C4-2B (cell line): ENCODE measurements at regions not wholly inside any gene's neighbourhood (a gene's known extent, or its start where the extent isn't known, plus 50 kb on each side); places are given as distances from the start of the nearest gene placed in this dataset.

Experiments used
- H3K27ac ChIP-seq: fragments of 450-650 bp; 2 replicates; pipeline ENCODE4 v1.5.1; 2017
- ZFX ChIP-seq: fragments of 450-650 bp; IDR thresholded peaks from 2 replicates; pipeline ENCODE4 v1.6.1; 2017
- TF ChIP-seq, protein P1 (sequence below): fragments of 450-650 bp; conservative IDR thresholded peaks from 2 replicates; pipeline ENCODE4 v1.5.1; 2017; ENCODE audit warnings: mild to moderate bottlenecking

DNA sequence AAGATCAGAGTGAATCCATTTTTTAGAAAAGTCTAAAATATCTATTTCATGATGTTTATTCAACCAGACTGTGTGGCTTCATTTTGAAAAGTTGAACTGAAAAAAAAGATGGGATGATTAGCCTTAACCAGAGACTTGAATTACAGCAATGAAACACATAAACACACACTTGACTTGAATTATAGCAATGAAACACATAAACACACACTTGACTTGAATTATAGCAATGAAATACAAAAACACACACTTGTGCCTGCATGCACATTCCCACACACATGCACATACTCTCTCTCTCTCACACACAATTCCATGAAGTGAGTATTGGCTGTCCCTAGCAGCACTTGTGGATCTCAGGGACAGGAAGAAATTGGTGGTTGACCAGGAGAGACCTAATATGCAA, 286.8 kb downstream of the USP46 start:
- no peak for TF ChIP-seq ZFX
- TF ChIP-seq, protein P1, sequence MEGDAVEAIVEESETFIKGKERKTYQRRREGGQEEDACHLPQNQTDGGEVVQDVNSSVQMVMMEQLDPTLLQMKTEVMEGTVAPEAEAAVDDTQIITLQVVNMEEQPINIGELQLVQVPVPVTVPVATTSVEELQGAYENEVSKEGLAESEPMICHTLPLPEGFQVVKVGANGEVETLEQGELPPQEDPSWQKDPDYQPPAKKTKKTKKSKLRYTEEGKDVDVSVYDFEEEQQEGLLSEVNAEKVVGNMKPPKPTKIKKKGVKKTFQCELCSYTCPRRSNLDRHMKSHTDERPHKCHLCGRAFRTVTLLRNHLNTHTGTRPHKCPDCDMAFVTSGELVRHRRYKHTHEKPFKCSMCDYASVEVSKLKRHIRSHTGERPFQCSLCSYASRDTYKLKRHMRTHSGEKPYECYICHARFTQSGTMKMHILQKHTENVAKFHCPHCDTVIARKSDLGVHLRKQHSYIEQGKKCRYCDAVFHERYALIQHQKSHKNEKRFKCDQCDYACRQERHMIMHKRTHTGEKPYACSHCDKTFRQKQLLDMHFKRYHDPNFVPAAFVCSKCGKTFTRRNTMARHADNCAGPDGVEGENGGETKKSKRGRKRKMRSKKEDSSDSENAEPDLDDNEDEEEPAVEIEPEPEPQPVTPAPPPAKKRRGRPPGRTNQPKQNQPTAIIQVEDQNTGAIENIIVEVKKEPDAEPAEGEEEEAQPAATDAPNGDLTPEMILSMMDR = no peak

DNA sequence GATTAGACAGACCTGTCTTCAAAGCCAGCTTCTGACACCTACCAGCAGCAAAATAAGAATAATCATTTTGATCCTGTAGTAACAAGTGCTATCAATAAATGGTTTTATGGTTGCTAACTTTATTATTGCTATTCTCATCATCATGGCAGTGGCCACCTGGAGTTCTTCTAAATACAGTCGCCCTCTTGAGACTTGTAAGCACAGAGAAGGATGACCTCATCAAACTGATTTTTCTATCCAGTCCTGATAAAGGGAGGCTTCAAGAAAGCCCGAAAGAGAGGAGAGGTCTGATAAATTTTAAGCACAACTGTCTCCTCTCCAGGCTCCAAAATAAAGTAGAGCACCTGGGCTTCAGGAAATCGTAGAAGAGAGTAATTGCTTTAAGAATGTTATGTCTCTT, 286.4 kb downstream of the USP46 start:
- TF ChIP-seq, protein P1 = no peak
- no peak for TF ChIP-seq ZFX
- H3K27ac ChIP-seq = no peak overlapping the region

More for the DNA sequence above, 286.8 kb downstream of the USP46 start:
- no peak overlapping the region for H3K27ac ChIP-seq

DNA sequence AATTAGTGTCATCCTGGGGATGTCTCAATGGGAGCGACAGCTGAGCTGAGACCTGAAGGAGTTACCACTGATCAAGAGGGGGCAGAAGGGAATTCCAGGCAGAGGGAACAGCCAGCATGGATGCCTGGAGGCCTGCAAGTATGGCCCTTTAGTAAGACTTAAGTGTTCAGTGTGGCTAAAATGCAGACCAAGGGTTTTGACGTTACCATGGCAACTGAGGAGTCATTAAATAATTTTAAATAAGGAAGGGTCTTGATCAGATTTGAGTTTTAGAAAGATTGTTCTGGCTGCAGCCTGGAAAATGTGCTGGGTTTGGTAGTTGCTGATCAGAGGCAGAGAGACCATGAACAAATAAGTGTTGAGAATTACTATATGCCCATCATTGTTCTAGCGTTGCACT, 285.5 kb downstream of the USP46 start:
- TF ChIP-seq, protein P1 = no peak
- TF ChIP-seq ZFX = no peak
- H3K27ac ChIP-seq = no peak overlapping the region

DNA sequence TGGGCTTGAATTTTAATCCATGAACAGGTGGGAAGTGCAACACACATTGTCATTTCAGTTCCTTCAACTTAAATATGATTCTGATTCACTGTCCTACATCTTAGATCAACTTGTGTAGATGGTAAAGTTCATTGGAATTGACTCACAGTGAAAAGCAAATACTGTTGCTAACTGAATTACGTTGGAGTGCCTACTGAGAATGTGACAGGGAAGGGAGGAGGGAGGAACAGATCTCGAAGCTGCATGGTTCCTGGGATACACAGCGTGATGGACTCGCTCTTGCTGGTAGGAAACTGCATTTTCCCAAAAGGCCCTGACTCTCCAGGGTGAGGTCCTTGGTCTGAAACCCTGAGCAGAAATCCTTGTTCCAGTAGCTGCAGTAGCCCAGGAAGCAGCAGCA, 284.2 kb downstream of the USP46 start:
- TF ChIP-seq ZFX = no peak
- no peak overlapping the region for H3K27ac ChIP-seq

DNA sequence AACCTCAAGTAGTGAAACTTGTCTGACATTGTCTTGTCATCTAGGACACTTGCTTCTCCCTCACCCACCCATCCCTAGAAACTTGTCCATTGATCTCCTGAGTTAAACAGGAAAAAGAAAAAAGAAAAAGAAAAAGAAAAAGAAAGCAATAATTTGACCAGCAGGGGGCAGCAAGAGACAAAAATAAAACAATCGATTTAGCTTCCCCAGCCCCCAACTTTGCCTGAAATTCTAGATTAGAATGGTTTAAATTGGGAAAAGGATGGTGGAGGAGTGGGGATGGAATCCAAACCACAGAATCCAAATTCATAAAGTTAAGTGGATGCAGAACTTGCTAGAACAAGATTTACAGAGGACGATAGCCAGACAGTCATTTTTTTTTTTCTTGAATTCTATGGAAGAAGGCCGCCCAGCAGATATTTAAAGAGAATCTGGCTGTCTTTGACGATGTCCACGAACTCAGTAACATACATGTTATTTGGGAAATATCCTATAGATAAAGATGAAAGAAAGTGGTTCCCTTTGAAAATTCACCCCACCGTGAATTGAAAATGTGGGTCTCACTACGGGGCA, 282.9 kb downstream of the USP46 start:
- no peak overlapping the region for H3K27ac ChIP-seq
- TF ChIP-seq, protein P1 = peak; percentile 66
- no peak for TF ChIP-seq ZFX

DNA sequence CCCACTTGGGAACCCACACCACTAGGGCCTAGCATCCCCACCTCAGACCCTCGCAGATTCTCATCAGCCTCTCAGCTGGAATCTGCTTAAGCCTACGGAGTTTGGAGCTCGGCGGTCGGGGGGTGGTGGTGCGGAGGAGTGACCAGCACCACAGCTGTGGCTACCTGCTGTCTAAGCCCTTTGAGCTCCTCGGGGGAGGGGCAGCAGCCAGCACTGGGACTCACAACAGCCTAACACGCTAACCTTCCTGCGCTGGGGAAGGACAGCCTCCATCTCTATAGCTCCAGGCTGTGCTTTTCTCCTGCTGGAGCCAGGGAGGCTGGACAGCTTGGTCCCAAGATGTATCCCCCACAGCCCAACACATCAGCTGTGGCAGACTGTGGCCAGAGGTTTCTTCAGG, 281.5 kb downstream of the USP46 start:
- no peak overlapping the region for H3K27ac ChIP-seq
- TF ChIP-seq, protein P1 = no peak
- no peak for TF ChIP-seq ZFX

DNA sequence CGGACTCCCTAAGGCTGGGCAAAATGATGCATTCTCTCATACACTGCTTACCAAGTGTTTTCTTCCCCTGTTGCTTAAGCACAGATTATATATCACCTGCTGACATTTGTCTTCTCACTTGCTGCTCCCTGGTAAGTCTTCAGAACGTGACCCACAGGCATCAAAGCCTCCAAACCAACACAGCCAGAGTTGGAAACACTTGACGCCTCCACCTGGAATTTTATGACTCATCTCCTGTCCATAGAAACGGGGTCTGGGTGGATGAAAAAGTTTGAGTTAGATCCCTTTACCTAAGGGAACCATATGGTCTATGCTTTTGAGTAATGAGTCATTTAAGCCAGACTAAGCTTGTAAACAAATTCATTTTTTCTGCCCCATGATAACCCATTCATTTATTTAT, 251.6 kb downstream of the USP46 start:
- no peak overlapping the region for H3K27ac ChIP-seq
- TF ChIP-seq, protein P1 = no peak
- TF ChIP-seq ZFX = no peak

DNA sequence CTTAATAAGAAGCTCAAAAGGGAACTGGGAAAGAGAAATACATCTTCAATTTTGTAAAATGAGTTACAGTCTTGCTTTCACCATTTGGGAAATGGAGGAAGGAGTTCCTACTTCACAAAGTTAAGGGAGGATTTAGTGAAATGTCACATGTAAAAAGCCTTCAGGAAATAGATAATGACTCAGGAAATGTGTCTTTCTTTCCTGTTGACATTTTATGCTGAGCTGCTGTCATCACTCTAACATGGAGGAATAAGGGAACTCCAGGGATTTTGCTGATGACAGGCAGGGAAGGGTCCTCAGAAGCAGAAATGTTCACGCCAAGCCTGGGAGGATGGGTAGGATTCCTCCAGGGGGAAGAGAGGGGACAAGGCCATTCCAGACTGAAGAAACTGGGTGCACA, 251.1 kb downstream of the USP46 start:
- no peak for TF ChIP-seq ZFX
- TF ChIP-seq, protein P1 = no peak
- no peak overlapping the region for H3K27ac ChIP-seq
